Kidney epithelial cell (primary cell): ENCODE measurements at regions not wholly inside any gene's neighbourhood (a gene's known extent, or its start where the extent isn't known, plus 50 kb on each side); places are given as distances from the start of the nearest gene placed in this dataset.

Experiments used
- DNase-seq: peaks from one replicate; pipeline ENCODE4 v3.0.0-alpha.2; 2010; ENCODE audit warnings: low read depth
- H3K27me3 ChIP-seq: 2 replicates; pipeline ENCODE4 v1.6.0; 2011; ENCODE audit warnings: low read length; ENCODE audit not compliant: control insufficient read depth, insufficient read depth
- H3K36me3 ChIP-seq: 2 replicates; pipeline ENCODE4 v1.5.1; 2011; ENCODE audit warnings: low read length; ENCODE audit not compliant: control insufficient read depth, insufficient read depth
- H3K4me3 ChIP-seq: 2 replicates; pipeline ENCODE4 v1.5.1; 2011; ENCODE audit warnings: low read depth, mild to moderate bottlenecking, control low read depth, low read length
- CTCF ChIP-seq: IDR thresholded peaks from 2 replicates; pipeline ENCODE4 v1.5.1; 2011; ENCODE audit warnings: mild to moderate bottlenecking, moderate library complexity, low read length, control low read depth, inconsistent platforms; ENCODE audit not compliant: insufficient read depth, poor library complexity, severe bottlenecking

DNA sequence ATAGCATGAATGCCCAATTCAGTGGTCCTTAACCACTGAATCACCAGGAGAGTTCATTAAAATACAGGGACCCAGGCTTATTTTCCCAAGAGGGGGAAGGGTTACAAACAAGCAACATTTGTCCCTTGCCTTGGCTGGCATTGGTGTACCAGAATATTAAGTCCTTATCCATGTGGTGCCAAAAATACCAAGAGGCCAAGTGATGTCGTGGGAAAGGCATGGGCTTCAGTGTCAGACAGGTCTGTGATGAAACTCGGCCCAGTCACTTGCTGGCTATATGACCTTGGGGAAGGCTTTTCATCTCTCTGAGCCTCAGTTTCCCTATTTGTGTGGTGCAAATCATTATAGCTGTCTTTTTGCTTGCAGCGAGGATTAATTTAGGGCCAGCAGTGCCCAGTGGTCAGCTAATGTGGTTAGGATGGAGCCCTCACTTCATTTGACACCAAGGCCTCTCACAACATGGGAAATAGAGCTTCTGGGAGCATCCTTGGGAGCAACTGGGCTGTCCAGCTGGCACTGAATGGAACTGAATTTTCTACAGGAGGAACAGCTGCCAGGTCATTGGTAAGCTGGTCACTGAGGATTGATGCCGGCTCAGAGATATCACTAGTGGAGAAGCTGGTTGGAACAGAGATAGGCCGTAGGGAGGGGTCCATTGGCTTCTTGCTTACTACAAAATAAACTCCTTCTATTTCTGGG, 77.2 kb upstream of the PPP2R5A start:
- no peaks in the 10 kb centered on the region for H3K27me3 ChIP-seq
- no peak for DNase-seq
- H3K36me3 ChIP-seq, result no peaks in the 10 kb centered on the region
- no peak for TF ChIP-seq CTCF
- no peak overlapping the region for H3K4me3 ChIP-seq

- Histone ChIP-seq H3K4me3 (no peak overlapping the region), H3K27me3 (no peaks in the 10 kb centered on the region), H3K36me3 (no peaks in the 10 kb centered on the region)
- TF ChIP-seq CTCF, result no peak
- DNase-seq, result no peak
These were observed 76.1 kb upstream of the PPP2R5A start for GRCh38 chr1:212208978-212209644.

DNA sequence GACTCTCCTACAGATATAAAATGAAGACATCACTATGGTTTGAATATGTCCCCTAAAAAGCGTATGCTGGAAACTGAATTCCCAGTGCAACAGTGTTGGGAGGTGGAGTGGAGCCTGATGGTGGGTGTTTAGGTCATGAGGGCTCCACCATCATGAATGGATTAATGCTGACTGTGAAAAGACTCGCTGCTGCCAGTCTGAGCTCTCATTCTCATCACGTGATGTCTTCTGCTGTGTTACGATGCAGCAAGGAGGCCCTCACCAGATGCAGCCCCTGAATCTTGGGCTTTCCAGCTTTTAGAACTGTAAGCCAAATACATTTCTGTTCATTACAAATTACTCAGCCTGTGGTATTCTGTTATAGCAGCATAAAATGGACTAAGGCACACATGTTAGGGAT, 73.8 kb upstream of the PPP2R5A start:
- H3K4me3 ChIP-seq, result no peak overlapping the region
- DNase-seq, result no peak
- no peaks in the 10 kb centered on the region for H3K36me3 ChIP-seq
- no peaks in the 10 kb centered on the region for H3K27me3 ChIP-seq
- TF ChIP-seq CTCF, result no peak

GRCh38 chr1:212212343-212212742, 72.9 kb upstream of the PPP2R5A start:
- H3K27me3 ChIP-seq, result no peaks in the 10 kb centered on the region
- DNase-seq, result no peak
- no peak for TF ChIP-seq CTCF
- H3K36me3 ChIP-seq, result no peaks in the 10 kb centered on the region
- no peak overlapping the region for H3K4me3 ChIP-seq

DNA sequence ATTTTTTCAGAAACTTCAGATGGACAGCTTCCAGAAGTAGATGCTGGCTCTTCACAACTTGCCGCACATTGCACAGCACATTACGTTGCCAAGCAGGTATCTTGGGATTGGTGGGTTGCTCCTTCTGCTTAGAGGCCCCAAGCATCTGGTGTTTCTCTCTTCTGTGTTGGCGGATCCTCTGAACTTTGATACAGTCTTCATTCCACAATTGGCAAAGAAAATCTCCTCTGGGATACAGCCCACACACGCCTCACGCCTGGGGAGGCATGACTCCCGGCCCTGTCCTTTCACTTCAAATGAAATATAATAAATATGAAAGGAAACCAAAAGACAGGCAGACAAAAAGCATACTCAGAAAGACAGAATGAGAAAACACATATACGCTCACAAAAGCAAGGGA, 72.3 kb upstream of the PPP2R5A start:
- DNase-seq, result no peak
- TF ChIP-seq CTCF, result no peak
- Histone ChIP-seq H3K27me3 (no peaks in the 10 kb centered on the region), H3K36me3 (no peaks in the 10 kb centered on the region), H3K4me3 (no peak overlapping the region)

GRCh38 chr1:212213784-212214183, 71.4 kb upstream of the PPP2R5A start:
- Histone ChIP-seq H3K36me3 (no peaks in the 10 kb centered on the region), H3K4me3 (no peak overlapping the region), H3K27me3 (no peaks in the 10 kb centered on the region)
- TF ChIP-seq CTCF, result no peak
- DNase-seq, result no peak
